ENCODE measurements at regions not wholly inside any gene's neighbourhood (a gene's known extent, or its start where the extent isn't known, plus 50 kb on each side); places are given as distances from the start of the nearest gene placed in this dataset.

GRCh38 chr15:53037904-53038654 is 247.9 kb upstream of the ONECUT1 start:
- ATAC-seq (ENCODE audit: low read depth) = no peak
- DNase-seq = no peak
- no peak overlapping the region for H3K4me3 Mint-ChIP-seq
- Histone ChIP-seq H3K4me3 (ENCODE audit: control extremely low read depth in 1 of 5, extremely low read depth in 1 of 5, insufficient read depth in 1 of 5, low read depth in 2 of 5, low read length in 4 of 5) (no peak overlapping the region), H3K9me3 (ENCODE audit: control extremely low read depth in 1 of 3, control insufficient read depth in 2 of 3, insufficient read depth in 1 of 3, low read length in 2 of 3) (no peaks in the 10 kb centered on the region), H4K20me1 (ENCODE audit: control insufficient read depth, insufficient read depth, low read length, poor library complexity, severe bottlenecking) (no peaks in the 10 kb centered on the region), H3K4me2 (replicated peaks; ENCODE audit: low read depth, low read length, poor library complexity, severe bottlenecking) (no peak overlapping the region), H3K79me2 (ENCODE audit: control insufficient read depth, insufficient read depth, low read length) (no peaks in the 10 kb centered on the region), H3K27me3 (replicated peaks in 1 of 4; ENCODE audit: control extremely low read depth in 1 of 4, control insufficient read depth in 3 of 4, insufficient read depth in 4 of 4, low read length in 3 of 4) (peaks cover 0 to 6% (median 3%) of the 10 kb centered on the region in 4 experiments), H3K9ac (ENCODE audit: low read length) (no peak overlapping the region), H3K4me1 (ENCODE audit: control insufficient read depth in 2 of 2, insufficient read depth in 2 of 2, low read length in 2 of 2) (no peaks in the 10 kb centered on the region), H3K36me3 (replicated peaks in 1 of 2; ENCODE audit: control extremely low read depth in 1 of 2, control insufficient read depth in 1 of 2, extremely low read depth in 1 of 2, insufficient read depth in 2 of 2, low read length in 1 of 2) (no peaks in the 10 kb centered on the region), H3K27ac (ENCODE audit: low read length in 2 of 2) (no peak overlapping the region), H2AFZ (ENCODE audit: insufficient read depth, low read depth, low read length, poor library complexity, severe bottlenecking) (no peak overlapping the region)
- no peaks in the 10 kb centered on the region for H3K4me1 Mint-ChIP-seq
- WGBS (ENCODE audit: insufficient coverage) = 78% methylated on average over 12 of the region's 14 CpGs
- peaks cover 4% of the 10 kb centered on the region for H3K9me3 Mint-ChIP-seq (ENCODE audit: insufficient read depth)
- ChIA-PET CTCF (no interaction called here), POLR2A (no interaction called here)
- no peak overlapping the region for H3K27ac Mint-ChIP-seq
- TF ChIP-seq EZH2 (IDR thresholded peaks at IDR 0.05; ENCODE audit: borderline replicate concordance, insufficient read depth, low read depth, low read length, poor library complexity, severe bottlenecking) = no peak
- no peak for TF ChIP-seq CTCF (IDR thresholded peaks at IDR 0.05)
- H3K27me3 Mint-ChIP-seq = peaks cover 10% of the 10 kb centered on the region
- intact Hi-C loops (cut with micrococcal nuclease) = no loop called here

GRCh38 chr15:53036641-53037040 is 246.5 kb upstream of the ONECUT1 start:
- Histone ChIP-seq H3K9me3 (ENCODE audit: control extremely low read depth in 1 of 3, control insufficient read depth in 2 of 3, insufficient read depth in 1 of 3, low read length in 2 of 3) (no peaks in the 10 kb centered on the region), H3K36me3 (replicated peaks in 1 of 2; ENCODE audit: control extremely low read depth in 1 of 2, control insufficient read depth in 1 of 2, extremely low read depth in 1 of 2, insufficient read depth in 2 of 2, low read length in 1 of 2) (no peaks in the 10 kb centered on the region), H3K9ac (ENCODE audit: low read length) (no peak overlapping the region), H4K20me1 (ENCODE audit: control insufficient read depth, insufficient read depth, low read length, poor library complexity, severe bottlenecking) (no peaks in the 10 kb centered on the region), H2AFZ (ENCODE audit: insufficient read depth, low read depth, low read length, poor library complexity, severe bottlenecking) (no peak overlapping the region), H3K4me3 (ENCODE audit: control extremely low read depth in 1 of 5, extremely low read depth in 1 of 5, insufficient read depth in 1 of 5, low read depth in 2 of 5, low read length in 4 of 5) (no peak overlapping the region), H3K27ac (ENCODE audit: low read length in 2 of 2) (no peak overlapping the region), H3K79me2 (ENCODE audit: control insufficient read depth, insufficient read depth, low read length) (no peaks in the 10 kb centered on the region), H3K4me1 (ENCODE audit: control insufficient read depth in 2 of 2, insufficient read depth in 2 of 2, low read length in 2 of 2) (no peaks in the 10 kb centered on the region), H3K4me2 (replicated peaks; ENCODE audit: low read depth, low read length, poor library complexity, severe bottlenecking) (no peak overlapping the region), H3K27me3 (replicated peaks in 1 of 4; ENCODE audit: control extremely low read depth in 1 of 4, control insufficient read depth in 3 of 4, insufficient read depth in 4 of 4, low read length in 3 of 4) (peaks cover 0 to 6% (median 3%) of the 10 kb centered on the region in 4 experiments)
- no peaks in the 10 kb centered on the region for H3K4me1 Mint-ChIP-seq
- DNase-seq (no peak), ATAC-seq (ENCODE audit: low read depth) (no peak)
- TF ChIP-seq EZH2 (IDR thresholded peaks at IDR 0.05; ENCODE audit: borderline replicate concordance, insufficient read depth, low read depth, low read length, poor library complexity, severe bottlenecking) (no peak), CTCF (IDR thresholded peaks at IDR 0.05) (no peak)
- intact Hi-C loops (cut with micrococcal nuclease) = no loop called here
- H3K9me3 Mint-ChIP-seq (ENCODE audit: insufficient read depth) = no peaks in the 10 kb centered on the region
- peaks cover 10% of the 10 kb centered on the region for H3K27me3 Mint-ChIP-seq
- ChIA-PET POLR2A (no interaction called here), CTCF (no interaction called here)
- WGBS (ENCODE audit: insufficient coverage) = no CpG with 5 or more reads among the region's 2 CpGs
- no peak overlapping the region for H3K4me3 Mint-ChIP-seq
- H3K27ac Mint-ChIP-seq = no peak overlapping the region

Measured in B cell (primary cell).